ENCODE measurements at regions not wholly inside any gene's neighbourhood (a gene's known extent, or its start where the extent isn't known, plus 50 kb on each side); places are given as distances from the start of the nearest gene placed in this dataset.
"Not testable (repeated sequence)": the region's sequence is repeated elsewhere in the genome, so short reads cannot be mapped to it uniquely, and the experiment has no call there.

- WGBS, 4 donors, result 84 to 96% (median 93%) methylated on average over 1 of the region's 1 CpG
- no peak for TF ChIP-seq POLR2A (IDR thresholded peaks at IDR 0.05)
- no peak for TF ChIP-seq CTCF (IDR thresholded peaks at IDR 0.05)
- intact Hi-C loops (cut with DNase I), result no loop called here
- H3K4me1 ChIP-seq (replicated peaks in 1 of 2), result no peaks in the 10 kb centered on the region
- H3K27ac ChIP-seq, result no peak overlapping the region
- no peak overlapping the region for H3K4me3 ChIP-seq
- no peaks in the 10 kb centered on the region for H3K27me3 ChIP-seq
- no peak for DNase-seq
- H3K36me3 ChIP-seq (replicated peaks in 1 of 2), result no peaks in the 10 kb centered on the region
- H3K9me3 ChIP-seq (replicated peaks in 1 of 3), result no peaks in the 10 kb centered on the region
Measured at GRCh38 chr3:161673866-161674265, 177.3 kb downstream of the OTOL1 start.

GRCh38 chr3:161674402-161674801, 177.8 kb downstream of the OTOL1 start:
- H3K36me3 ChIP-seq (replicated peaks in 1 of 2), result no peaks in the 10 kb centered on the region
- TF ChIP-seq POLR2A (IDR thresholded peaks at IDR 0.05), result no peak
- TF ChIP-seq CTCF (IDR thresholded peaks at IDR 0.05), result no peak
- H3K4me1 ChIP-seq (replicated peaks in 1 of 2), result no peaks in the 10 kb centered on the region
- H3K4me3 ChIP-seq, result no peak overlapping the region
- intact Hi-C loops (cut with DNase I), result no loop called here
- H3K27me3 ChIP-seq, result no peaks in the 10 kb centered on the region
- no peaks in the 10 kb centered on the region for H3K9me3 ChIP-seq (replicated peaks in 1 of 3)
- DNase-seq, result no peak
- H3K27ac ChIP-seq, result no peak overlapping the region

- H3K9me3 ChIP-seq (replicated peaks in 1 of 3); H3K27me3 ChIP-seq; H3K4me3 ChIP-seq; H3K27ac ChIP-seq; H3K4me1 ChIP-seq (replicated peaks in 1 of 2); H3K36me3 ChIP-seq (replicated peaks in 1 of 2); DNase-seq; intact Hi-C loops (cut with DNase I): not testable (repeated sequence)
- WGBS, 4 donors, result 78 to 87% (median 81%) methylated on average over 6 of the region's 6 CpGs
Measured at GRCh38 chr3:161681831-161682230, 185.2 kb downstream of the OTOL1 start.

GRCh38 chr3:161682715-161683114, 186.1 kb downstream of the OTOL1 start:
- Histone ChIP-seq H3K27ac (no peak overlapping the region), H3K9me3 (replicated peaks in 1 of 3) (no peaks in the 10 kb centered on the region), H3K4me3 (no peak overlapping the region), H3K36me3 (replicated peaks in 1 of 2) (no peaks in the 10 kb centered on the region), H3K27me3 (no peaks in the 10 kb centered on the region), H3K4me1 (replicated peaks in 1 of 2) (no peaks in the 10 kb centered on the region)
- WGBS, 4 donors, result 50 to 69% (median 62%) methylated on average over 2 of the region's 2 CpGs
- TF ChIP-seq POLR2A (IDR thresholded peaks at IDR 0.05), result no peak
- intact Hi-C loops (cut with DNase I), result no loop called here
- no peak for DNase-seq

- H3K36me3 ChIP-seq (replicated peaks in 1 of 2), result no peaks in the 10 kb centered on the region
- DNase-seq, result no peak
- no peak overlapping the region for H3K4me3 ChIP-seq
- 74 to 81% (median 78%) methylated on average over 5 of the region's 5 CpGs for WGBS, 4 donors
- H3K4me1 ChIP-seq (replicated peaks in 1 of 2), result no peaks in the 10 kb centered on the region
- no peak overlapping the region for H3K27ac ChIP-seq
- intact Hi-C loops (cut with DNase I), result no loop called here
- no peaks in the 10 kb centered on the region for H3K9me3 ChIP-seq (replicated peaks in 1 of 3)
- no peaks in the 10 kb centered on the region for H3K27me3 ChIP-seq
- no peak for TF ChIP-seq POLR2A (IDR thresholded peaks at IDR 0.05)
- no peak for TF ChIP-seq CTCF (IDR thresholded peaks at IDR 0.05)
Measured at GRCh38 chr3:161689584-161690298, 193.1 kb downstream of the OTOL1 start.
